ENCODE measurements at regions not wholly inside any gene's neighbourhood (a gene's known extent, or its start where the extent isn't known, plus 50 kb on each side); places are given as distances from the start of the nearest gene placed in this dataset.

- TF ChIP-seq HNRNPK (IDR thresholded peaks at IDR 0.05; ENCODE audit: low read depth, low read length, poor library complexity, severe bottlenecking), result no peak
- TF ChIP-seq TOE1 (IDR thresholded peaks at IDR 0.05; ENCODE audit: borderline replicate concordance), result no peak
- no peak for TF ChIP-seq TOE1 (CRISPR knock-in tag; IDR thresholded peaks at IDR 0.05; ENCODE audit: borderline replicate concordance, low read depth)
- TF ChIP-seq BACH1 (tag; IDR thresholded peaks at IDR 0.05), result no peak
- no peak for TF ChIP-seq MAFG (tag; conservative IDR thresholded peaks at IDR 0.05)
- TF ChIP-seq EZH2 (IDR thresholded peaks at IDR 0.05; ENCODE audit: borderline replicate concordance, low read depth, low read length), result no peak
Measured at GRCh38 chr3:1798711-1799405, 299.8 kb upstream of the CNTN4 start.
